ENCODE measurements at regions not wholly inside any gene's neighbourhood (a gene's known extent, or its start where the extent isn't known, plus 50 kb on each side); places are given as distances from the start of the nearest gene placed in this dataset.

DNA sequence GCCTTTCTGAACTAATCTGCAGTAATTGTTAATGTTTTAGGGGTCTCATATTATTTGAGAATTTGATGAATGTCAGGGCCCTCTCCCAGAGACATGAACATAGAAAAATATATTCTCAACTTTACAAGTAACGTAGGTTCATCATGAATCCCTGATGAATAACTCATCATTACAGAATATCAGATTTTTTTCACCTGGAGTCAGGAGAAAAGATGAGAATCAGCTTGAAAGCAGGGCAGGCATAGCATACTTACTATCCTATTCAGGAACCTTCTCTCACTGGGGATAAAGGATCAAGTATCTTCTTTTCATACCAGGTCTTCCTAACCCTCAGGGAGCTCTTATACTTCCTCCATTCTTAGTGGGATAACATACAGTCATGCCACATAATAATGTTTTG lies 552.6 kb upstream of the TBL1XR1 start:
- TF ChIP-seq, protein P1, sequence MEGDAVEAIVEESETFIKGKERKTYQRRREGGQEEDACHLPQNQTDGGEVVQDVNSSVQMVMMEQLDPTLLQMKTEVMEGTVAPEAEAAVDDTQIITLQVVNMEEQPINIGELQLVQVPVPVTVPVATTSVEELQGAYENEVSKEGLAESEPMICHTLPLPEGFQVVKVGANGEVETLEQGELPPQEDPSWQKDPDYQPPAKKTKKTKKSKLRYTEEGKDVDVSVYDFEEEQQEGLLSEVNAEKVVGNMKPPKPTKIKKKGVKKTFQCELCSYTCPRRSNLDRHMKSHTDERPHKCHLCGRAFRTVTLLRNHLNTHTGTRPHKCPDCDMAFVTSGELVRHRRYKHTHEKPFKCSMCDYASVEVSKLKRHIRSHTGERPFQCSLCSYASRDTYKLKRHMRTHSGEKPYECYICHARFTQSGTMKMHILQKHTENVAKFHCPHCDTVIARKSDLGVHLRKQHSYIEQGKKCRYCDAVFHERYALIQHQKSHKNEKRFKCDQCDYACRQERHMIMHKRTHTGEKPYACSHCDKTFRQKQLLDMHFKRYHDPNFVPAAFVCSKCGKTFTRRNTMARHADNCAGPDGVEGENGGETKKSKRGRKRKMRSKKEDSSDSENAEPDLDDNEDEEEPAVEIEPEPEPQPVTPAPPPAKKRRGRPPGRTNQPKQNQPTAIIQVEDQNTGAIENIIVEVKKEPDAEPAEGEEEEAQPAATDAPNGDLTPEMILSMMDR (IDR thresholded peaks at IDR 0.05): no peak
- no peak for ATAC-seq

DNA sequence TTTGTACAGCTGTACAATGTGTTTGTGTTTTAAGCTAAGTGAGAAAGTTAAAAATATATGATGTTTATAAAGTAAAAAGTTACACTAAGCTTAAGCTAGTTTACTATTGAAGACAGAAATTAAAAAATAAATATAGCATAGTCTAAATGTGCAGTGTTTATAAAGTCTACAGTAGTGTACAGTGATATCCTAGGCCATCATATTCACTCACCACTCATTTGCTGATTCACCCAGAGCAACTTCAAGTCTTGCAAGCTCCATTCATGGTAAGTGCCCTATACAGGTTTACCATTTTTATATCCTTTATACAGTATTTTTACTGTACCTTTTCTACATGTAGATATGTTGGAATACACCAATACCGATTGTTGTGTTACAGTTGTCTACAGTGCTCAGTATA lies 553.2 kb upstream of the TBL1XR1 start:
- Histone ChIP-seq H3K27me3 (no peaks in the 10 kb centered on the region), H3K9me3 (no peaks in the 10 kb centered on the region), H3K4me1 (peaks cover 6 to 12% of the 10 kb centered on the region in 2 donors), H3K36me3 (no peaks in the 10 kb centered on the region), H3K4me3 (no peak overlapping the region), H3K27ac (no peak overlapping the region)
- intact Hi-C loops (cut with DNase I): no loop called here
- ATAC-seq (no peak), DNase-seq (no peak)
- TF ChIP-seq, protein P1 (IDR thresholded peaks at IDR 0.05): no peak

More for the DNA sequence above, 552.6 kb upstream of the TBL1XR1 start:
- intact Hi-C loops (cut with DNase I): no loop called here
- H3K9me3 ChIP-seq: no peaks in the 10 kb centered on the region
- no peak overlapping the region for H3K27ac ChIP-seq
- H3K36me3 ChIP-seq: no peaks in the 10 kb centered on the region
- no peak for DNase-seq
- H3K4me1 ChIP-seq: peaks cover 10 to 15% of the 10 kb centered on the region in 2 donors
- no peak overlapping the region for H3K4me3 ChIP-seq
- no peaks in the 10 kb centered on the region for H3K27me3 ChIP-seq

DNA sequence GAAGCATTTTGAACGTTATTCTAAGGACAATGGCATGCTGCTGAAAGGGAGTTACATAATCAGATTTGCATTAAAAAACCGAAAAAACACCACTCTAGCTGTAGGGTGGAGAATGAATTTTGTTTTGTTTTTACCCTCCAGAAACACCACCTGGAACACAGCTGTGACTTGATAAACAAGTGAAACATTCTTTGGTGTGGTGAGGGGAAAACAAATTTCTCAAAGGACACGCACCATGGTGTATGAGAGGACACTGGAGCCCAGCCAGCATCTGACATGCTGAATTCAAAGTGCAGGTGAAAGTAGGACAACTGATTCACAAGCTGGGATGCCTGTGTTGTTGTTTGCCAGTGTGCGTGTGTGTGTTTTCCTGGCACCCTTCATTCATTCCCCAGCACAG lies 554.5 kb upstream of the TBL1XR1 start:
- H3K27me3 ChIP-seq: no peaks in the 10 kb centered on the region
- intact Hi-C loops (cut with DNase I): no loop called here
- ATAC-seq (no peak), DNase-seq (no peak)
- H3K4me3 ChIP-seq: no peak overlapping the region
- TF ChIP-seq, protein P1 (IDR thresholded peaks at IDR 0.05): no peak
- no peaks in the 10 kb centered on the region for H3K36me3 ChIP-seq
- H3K9me3 ChIP-seq: no peaks in the 10 kb centered on the region
- H3K4me1 ChIP-seq: peaks cover 0 to 9% of the 10 kb centered on the region in 2 donors
- H3K27ac ChIP-seq: no peak overlapping the region

DNA sequence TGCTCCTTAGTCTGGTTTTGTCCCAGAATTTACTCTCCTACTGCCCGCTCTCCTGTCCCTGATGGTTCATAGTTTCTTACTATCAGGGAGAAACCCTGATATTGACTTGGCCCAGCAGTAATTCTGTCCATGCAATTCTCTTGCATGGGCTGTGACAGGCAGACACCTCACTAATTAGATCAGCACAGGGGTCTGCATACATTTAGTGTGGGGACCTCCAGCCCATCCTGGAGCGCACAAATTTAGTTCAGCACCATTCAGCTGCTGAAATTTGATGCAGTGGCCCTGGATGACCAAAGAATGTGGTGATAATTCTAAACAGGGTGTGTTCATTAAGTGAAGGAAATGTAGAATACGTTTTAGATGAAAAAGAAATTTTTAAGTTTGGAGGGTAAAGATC lies 555.5 kb upstream of the TBL1XR1 start:
- TF ChIP-seq, protein P1 (IDR thresholded peaks at IDR 0.05): no peak

DNA sequence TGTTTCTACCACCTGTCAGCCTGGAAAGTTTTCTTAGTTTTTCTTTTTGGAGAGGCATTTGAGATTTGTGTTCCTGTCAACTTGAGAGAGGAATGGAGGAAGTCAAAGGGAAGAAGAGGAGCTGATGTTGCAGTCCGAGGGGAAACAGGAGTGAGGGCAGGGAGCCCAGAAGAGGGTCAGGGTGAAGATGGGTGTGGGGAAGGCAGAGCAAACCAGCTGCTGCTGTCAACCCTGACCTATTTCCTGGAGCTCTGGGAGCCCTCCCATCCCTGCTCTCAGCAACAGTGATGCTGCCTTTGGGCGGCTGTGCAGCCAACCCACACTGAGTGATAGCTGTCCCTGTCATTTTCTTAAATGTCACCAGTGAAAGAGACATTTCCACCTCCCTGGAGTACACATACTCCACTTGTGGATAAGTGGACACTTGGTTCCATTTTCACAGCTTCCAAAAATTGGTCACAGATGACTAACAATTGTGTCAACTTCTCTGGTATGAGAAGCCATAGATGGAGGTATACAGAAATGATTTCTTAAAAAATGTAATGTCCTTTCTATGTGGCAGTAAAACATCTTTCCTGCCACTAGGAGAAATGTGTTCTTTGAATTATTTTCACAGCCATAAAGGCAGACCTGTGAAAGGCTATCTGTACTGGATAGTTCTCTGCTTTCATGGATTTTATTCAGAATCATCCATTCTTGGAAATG lies 556.3 kb upstream of the TBL1XR1 start:
- intact Hi-C loops (cut with DNase I): no loop called here
- H3K27ac ChIP-seq: peak overlapping the region in 1 of 2 donors; percentile 26
- peak in 2 of 4 donors; percentile 63 to 84 for DNase-seq
- H3K9me3 ChIP-seq: no peaks in the 10 kb centered on the region
- H3K4me3 ChIP-seq: no peak overlapping the region
- TF ChIP-seq, protein P1 (IDR thresholded peaks at IDR 0.05): no peak
- H3K36me3 ChIP-seq: no peaks in the 10 kb centered on the region
- ATAC-seq: peak; percentile 80
- peaks cover 0 to 9% of the 10 kb centered on the region in 2 donors for H3K4me1 ChIP-seq
- no peaks in the 10 kb centered on the region for H3K27me3 ChIP-seq

More for the DNA sequence above, 555.5 kb upstream of the TBL1XR1 start:
- DNase-seq (no peak), ATAC-seq (no peak)
- H3K36me3 ChIP-seq: no peaks in the 10 kb centered on the region
- no peaks in the 10 kb centered on the region for H3K27me3 ChIP-seq
- intact Hi-C loops (cut with DNase I): no loop called here
- H3K4me3 ChIP-seq: no peak overlapping the region
- H3K27ac ChIP-seq: no peak overlapping the region
- H3K9me3 ChIP-seq: no peaks in the 10 kb centered on the region
- H3K4me1 ChIP-seq: peaks cover 0 to 9% of the 10 kb centered on the region in 2 donors
